GM18951 (cell line): ENCODE measurements at regions not wholly inside any gene's neighbourhood (a gene's known extent, or its start where the extent isn't known, plus 50 kb on each side); places are given as distances from the start of the nearest gene placed in this dataset.

Experiments used
- POLR2A ChIP-seq: IDR thresholded peaks from 4 replicates; pipeline ENCODE4 v1.6.1; 2011; ENCODE audit warnings: mild to moderate bottlenecking; ENCODE audit not compliant: insufficient read length, insufficient read depth; ENCODE audit errors: extremely low read depth
- in situ Hi-C: fragments of 300-500 bp; cut with MboI; formaldehyde crosslinking; loops from one replicate; pipeline ENCODE4 v1.12.0; 2022; ENCODE audit warnings: low sequenced_read_pairs, mixed read lengths, inconsistent platforms; ENCODE audit not compliant: unreplicated experiment

- in situ Hi-C loops, result no loop called here
- TF ChIP-seq POLR2A, result no peak
These were observed 585.3 kb downstream of the PTPRU start for GRCh38 chr1:29821605-29822004.

- TF ChIP-seq POLR2A, result no peak
- in situ Hi-C loops, result no loop called here
These were observed 584.1 kb downstream of the PTPRU start for GRCh38 chr1:29820401-29820800.

- in situ Hi-C loops, result no loop called here
- TF ChIP-seq POLR2A, result no peak
These were observed 576.2 kb downstream of the PTPRU start for GRCh38 chr1:29812408-29813135.

GRCh38 chr1:29811727-29812407 is 575.5 kb downstream of the PTPRU start:
- no peak for TF ChIP-seq POLR2A
- in situ Hi-C loops, result no loop called here

- in situ Hi-C loops, result no loop called here
These were observed 574.9 kb downstream of the PTPRU start for GRCh38 chr1:29811247-29811646.

GRCh38 chr1:29810121-29811120 is 574.1 kb downstream of the PTPRU start:
- TF ChIP-seq POLR2A, result no peak
- in situ Hi-C loops, result no loop called here

More at GRCh38 chr1:29811247-29811646, 574.9 kb downstream of the PTPRU start:
- TF ChIP-seq POLR2A, result no peak

GRCh38 chr1:29809446-29810120 is 573.3 kb downstream of the PTPRU start:
- in situ Hi-C loops, result no loop called here
- TF ChIP-seq POLR2A, result no peak

- no peak for TF ChIP-seq POLR2A
- in situ Hi-C loops, result no loop called here
These were observed 572.0 kb downstream of the PTPRU start for GRCh38 chr1:29808141-29808995.

- TF ChIP-seq POLR2A, result no peak
These were observed 571.4 kb downstream of the PTPRU start for GRCh38 chr1:29807689-29808088.

GRCh38 chr1:29806646-29807319 is 570.5 kb downstream of the PTPRU start:
- in situ Hi-C loops, result no loop called here
- no peak for TF ChIP-seq POLR2A

More at GRCh38 chr1:29807689-29808088, 571.4 kb downstream of the PTPRU start:
- in situ Hi-C loops, result no loop called here

GRCh38 chr1:29805896-29806160 is 569.5 kb downstream of the PTPRU start:
- in situ Hi-C loops, result no loop called here
- TF ChIP-seq POLR2A, result no peak
